ENCODE measurements at regions not wholly inside any gene's neighbourhood (a gene's known extent, or its start where the extent isn't known, plus 50 kb on each side); places are given as distances from the start of the nearest gene placed in this dataset.

DNA sequence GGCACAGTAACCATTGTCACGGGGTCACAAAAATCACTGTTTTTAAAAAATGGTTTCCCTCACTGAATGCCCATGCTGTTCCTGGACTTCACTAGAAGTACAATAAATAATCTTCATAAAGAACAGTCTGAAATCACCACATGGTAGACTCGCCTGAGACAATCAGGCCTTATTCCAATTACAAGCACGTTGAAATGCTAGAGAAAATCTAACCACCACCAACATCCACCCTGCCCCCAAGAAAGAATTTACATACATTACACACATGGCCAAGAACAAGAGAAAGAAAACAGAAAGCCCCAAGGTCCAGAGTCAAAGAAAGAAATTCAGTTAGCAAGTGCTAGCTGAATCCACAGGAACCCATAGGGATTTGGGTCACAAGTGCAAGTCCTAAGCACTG, 107.0 kb upstream of the ERG start:
- TF ChIP-seq CTCF (conservative IDR thresholded peaks at IDR 0.05; ENCODE audit: low read length): no peak
- TF ChIP-seq EZH2phosphoT487 (IDR thresholded peaks at IDR 0.05; ENCODE audit: borderline replicate concordance, low read depth, low read length): no peak
